ENCODE measurements at regions not wholly inside any gene's neighbourhood (a gene's known extent, or its start where the extent isn't known, plus 50 kb on each side); places are given as distances from the start of the nearest gene placed in this dataset.
"Not testable (repeated sequence)": the region's sequence is repeated elsewhere in the genome, so short reads cannot be mapped to it uniquely, and the experiment has no call there.

- no peak for DNase-seq
These were observed 1093.0 kb upstream of the INTU start for GRCh38 chr4:126539771-126540170.

- DNase-seq, result no peak
These were observed 1090.9 kb upstream of the INTU start for GRCh38 chr4:126541820-126542219.

DNA sequence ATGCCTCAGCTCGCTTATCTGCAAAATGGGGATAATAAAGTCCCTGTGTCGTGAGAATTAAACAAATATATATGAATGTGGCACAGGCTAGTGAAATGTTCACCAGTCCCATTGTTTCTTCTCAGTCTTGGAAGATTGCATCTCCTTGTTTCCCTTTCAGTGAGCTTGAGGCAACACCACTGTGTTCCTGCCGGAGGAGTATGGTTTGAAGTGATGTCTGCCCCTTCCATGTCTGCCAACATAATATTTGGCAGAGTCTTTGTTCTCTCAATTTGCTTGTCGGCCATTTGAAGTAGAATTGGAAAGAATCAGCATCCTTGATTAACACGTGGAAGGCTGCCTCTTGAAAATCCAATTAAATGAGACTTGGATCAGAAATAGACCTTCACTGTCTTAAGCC, 1088.5 kb upstream of the INTU start:
- no peak for DNase-seq

DNA sequence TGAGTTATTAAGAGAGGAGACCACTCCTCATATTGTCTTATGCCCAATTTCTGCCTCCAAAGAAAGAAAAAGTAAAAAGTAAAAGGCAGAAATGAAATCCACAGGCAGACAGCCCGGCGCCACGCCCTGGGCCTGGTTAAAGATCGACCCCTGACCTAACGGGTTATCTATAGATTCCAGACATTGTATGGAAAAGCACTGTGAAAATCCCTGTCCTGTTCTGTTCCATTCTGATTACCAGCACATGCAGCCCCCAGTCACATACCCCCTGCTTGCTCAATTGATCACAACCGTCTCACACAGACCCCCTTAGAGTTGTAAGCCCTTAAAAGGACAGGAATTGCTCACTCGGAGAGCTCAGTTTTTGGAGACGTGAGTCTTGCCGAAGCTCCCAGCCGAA, 1086.6 kb upstream of the INTU start:
- not testable (repeated sequence) for DNase-seq

GRCh38 chr4:126547352-126547751, 1085.4 kb upstream of the INTU start:
- DNase-seq, result no peak

DNA sequence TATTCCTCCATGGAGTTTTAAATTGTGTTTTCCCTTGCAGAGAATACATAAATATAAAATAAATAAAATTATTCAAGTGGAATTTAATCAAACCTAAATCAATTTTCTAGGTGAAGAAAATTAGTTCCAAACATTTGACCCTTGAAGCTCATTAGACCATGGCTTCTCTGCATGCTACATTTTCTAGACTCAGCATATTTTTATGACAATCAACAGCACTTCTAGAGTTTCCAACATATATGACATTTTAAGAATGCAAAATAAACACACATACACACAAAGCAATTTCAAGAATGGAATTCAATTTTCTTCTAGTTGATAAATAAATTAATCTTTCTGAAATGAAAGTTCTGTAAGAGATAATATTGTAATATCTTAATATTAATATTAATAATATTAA, 1083.9 kb upstream of the INTU start:
- DNase-seq, result no peak

- no peak for DNase-seq
These were observed 1080.4 kb upstream of the INTU start for GRCh38 chr4:126552321-126552720.

GRCh38 chr4:126553248-126553647, 1079.5 kb upstream of the INTU start:
- DNase-seq, result no peak

GRCh38 chr4:126558596-126558995, 1074.2 kb upstream of the INTU start:
- no peak for DNase-seq

GRCh38 chr4:126559961-126560360, 1072.8 kb upstream of the INTU start:
- DNase-seq, result no peak

DNA sequence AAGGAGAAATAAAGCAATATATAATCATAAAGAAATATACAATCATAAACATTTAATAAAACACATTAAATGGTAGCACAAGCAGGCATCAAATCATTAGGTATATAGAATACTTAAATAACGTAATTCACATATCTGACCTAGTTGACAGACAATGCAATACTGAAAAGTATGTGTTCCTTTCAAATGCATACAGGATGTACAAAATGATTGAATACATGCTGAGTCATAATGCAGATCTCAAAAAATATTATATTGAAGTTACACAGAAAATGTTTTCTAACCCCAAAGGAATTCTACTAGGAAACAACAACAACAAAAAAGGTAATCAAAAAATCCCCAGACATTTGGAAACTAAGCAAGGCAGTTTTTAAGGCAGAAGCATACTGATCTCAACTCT, 1072.0 kb upstream of the INTU start:
- DNase-seq, result no peak

- DNase-seq, result no peak
These were observed 1069.4 kb upstream of the INTU start for GRCh38 chr4:126563389-126563788.

DNA sequence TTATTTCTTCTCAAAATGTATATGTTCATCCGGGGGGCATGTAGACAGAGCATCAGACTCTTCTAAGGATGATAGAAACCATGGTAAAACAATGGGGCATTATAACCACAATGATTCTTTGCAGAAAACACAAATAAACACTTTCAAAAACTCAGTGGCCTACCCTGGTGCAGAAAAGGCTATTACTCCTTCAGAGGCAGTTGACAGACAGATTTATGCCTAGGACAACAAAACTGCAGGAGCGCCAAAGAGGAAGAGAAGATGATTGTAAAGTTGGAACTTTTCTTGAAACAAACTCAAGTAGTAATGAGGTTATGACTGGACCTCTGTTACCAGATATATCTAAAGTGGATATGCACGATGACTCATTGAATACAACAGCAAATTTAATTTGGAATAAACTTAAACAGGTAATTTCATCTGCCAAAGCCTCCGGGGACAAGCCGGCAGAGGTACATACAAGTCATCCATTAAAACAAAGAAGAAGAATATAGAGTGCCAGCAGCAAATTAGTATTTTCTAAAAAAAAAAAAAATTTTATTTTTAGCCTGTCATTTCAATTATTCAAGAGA, 1068.4 kb upstream of the INTU start:
- no peak for DNase-seq

DNA sequence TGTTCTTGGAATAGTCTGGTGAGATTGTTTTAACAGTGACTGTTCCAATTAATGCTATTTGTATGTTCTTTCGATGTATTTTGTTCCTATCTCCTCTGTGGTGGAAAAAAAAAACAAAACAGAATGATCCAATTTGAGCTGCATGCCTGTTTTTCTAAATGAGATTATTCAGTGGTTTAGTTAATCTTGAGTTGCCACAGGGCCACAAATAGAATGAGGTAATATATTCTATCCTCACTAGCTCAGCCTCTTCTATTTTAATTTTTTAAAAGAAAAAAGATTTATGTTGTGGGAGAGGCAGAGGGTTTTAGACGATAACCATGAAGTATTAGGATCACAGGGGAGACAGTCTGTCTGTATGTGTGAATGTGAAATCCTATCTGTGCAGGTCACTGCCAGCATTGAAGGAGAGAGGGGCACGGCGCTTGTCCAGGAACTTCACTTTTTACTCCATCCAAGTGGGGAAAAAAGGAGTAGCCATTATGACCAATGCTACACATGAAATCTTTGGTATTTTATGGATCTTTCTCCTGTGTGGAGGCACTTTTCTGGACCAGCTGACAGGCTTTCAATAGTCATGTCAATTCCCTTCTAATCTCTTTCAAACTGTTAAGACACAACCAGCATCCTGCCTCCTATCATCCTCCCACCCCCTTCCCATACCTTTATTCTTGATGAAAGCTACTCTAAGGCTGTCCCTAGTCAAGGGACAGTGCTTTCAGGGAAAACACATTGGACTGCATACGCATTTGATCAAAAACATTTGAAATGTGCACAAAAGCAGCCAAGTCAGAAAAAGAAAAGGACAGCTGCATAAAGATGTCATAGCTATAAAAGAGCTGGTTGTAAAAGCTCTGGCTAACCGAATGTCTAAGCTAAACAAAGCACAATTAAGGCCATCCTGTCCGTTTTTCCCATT, 1063.8 kb upstream of the INTU start:
- peak; percentile 44 for DNase-seq

GRCh38 chr4:126572264-126572663, 1060.5 kb upstream of the INTU start:
- no peak for DNase-seq

- no peak for DNase-seq
These were observed 1050.0 kb upstream of the INTU start for GRCh38 chr4:126582737-126583136.

DNA sequence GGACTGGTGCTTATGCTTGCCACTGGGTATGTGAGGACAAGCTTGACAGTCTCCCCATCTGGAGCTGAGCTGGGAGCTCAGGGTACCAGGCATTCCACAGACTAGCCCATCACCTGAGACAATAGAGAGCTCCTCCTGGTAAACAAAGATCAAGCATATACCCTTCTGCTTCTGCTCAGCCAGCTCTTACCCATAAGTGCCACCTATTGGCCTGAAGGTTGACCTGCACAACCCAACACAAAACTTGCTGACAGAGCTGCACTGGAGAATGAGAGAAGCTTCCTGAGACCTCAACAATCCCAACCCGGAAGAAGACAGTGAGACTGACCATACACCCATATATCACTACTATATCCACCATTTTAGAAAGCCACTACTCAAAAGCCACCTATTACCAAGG, 1049.2 kb upstream of the INTU start:
- DNase-seq, result no peak

DNA sequence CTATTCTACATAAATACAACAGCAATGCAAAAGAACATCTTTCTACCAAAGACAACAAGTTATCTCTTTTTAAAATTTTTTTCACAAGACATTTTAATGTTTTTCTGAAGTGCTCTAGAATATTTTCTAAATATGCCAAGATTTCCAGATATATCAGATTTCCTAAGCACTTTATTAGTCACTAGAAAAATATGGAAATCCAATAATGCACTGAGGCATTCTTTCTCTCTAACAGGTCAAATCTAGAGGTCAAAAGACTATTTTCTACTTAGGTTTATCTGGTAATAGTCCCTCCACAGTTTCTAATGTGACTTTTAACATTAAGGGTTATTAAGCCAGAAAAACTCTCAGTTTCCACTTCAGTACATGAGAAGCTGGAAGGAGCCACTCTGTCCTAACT, 1041.2 kb upstream of the INTU start:
- no peak for DNase-seq

DNA sequence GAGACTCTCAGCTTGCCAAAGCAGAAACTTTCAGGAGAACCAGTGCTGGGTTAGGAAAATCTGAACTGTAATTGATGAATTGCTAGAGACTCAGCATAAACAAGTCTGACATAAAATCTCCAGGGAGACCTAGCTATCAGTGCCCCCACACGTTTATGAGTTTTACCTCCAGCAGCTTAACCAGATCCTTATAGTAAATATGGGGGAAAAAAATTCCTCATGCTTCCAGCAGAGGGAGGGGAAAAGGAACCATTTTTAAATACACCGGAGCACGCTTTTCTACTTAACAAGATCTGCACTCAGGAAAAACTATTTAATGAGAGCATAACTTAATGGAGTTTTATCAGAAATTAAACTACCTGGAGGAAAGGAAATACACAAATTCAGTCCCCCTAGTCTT, 1040.7 kb upstream of the INTU start:
- DNase-seq, result no peak

GRCh38 chr4:126593626-126594025, 1039.1 kb upstream of the INTU start:
- no peak for DNase-seq

- no peak for DNase-seq
These were observed 1037.1 kb upstream of the INTU start for GRCh38 chr4:126595643-126596042.

DNA sequence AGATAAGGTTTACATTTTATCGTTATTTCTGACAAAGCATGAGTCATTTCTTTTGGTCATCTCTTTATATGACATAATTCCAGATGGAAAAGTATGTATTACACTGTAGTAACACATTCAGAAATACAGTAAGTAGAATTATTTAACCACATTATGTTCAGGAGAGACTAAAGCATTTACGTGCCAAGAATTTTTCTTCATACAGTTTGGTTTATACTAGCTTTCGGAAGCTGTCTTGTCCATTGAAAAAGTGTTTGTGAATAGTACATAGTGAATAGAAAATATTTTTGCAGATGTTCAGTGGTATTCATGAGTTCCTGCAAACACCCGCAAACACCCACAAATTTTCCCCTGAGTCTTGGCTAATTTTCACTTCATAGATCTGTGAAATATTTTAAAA, 1033.0 kb upstream of the INTU start:
- no peak for DNase-seq

DNA sequence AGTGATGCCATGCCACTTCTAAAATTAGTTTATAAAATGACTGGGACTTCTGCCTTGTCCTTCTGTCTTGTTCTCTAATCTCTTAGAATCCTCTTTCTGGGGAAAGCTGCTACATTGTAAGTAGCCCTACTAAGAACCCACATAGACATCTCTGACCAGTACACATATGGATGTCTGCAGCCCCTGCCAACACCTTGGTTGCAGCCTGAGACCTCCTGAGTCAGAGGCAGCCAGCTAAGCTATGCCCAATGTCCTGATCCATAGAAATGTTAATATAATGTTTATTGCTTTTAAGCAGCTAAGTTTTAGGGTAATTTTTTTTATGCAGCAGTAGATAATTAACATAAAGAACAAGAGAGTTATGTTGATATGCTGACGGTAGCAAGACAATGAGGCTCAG, 1029.5 kb upstream of the INTU start:
- DNase-seq, result no peak

DNA sequence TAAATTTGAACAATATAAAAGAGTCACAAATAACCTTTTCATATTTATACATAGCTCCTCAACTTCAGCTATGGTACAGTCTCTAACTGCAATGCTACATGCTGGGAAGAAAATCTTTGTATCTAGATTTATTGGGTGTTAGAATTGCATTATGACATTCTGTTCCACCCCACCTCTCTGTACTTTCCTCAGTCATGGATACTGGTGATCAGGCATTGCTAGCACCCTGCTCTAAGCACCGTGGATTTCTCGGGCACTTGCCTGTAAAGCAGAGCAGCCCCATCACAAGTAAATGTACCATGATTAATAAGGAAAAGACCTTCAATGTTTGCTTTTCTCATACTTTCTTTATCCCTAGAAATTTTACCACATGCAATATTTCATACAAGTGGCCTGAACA, 1028.9 kb upstream of the INTU start:
- no peak for DNase-seq
